GM21526 (cell line): ENCODE measurements at regions not wholly inside any gene's neighbourhood (a gene's known extent, or its start where the extent isn't known, plus 50 kb on each side); places are given as distances from the start of the nearest gene placed in this dataset.

Experiments
- ATAC-seq: cut with Tn5 transposase; IDR thresholded peaks from one replicate; pipeline ENCODE4 v1.9.1; 2021; ENCODE audit warnings: moderate library complexity; ENCODE audit not compliant: unreplicated experiment, low FRiP score

DNA sequence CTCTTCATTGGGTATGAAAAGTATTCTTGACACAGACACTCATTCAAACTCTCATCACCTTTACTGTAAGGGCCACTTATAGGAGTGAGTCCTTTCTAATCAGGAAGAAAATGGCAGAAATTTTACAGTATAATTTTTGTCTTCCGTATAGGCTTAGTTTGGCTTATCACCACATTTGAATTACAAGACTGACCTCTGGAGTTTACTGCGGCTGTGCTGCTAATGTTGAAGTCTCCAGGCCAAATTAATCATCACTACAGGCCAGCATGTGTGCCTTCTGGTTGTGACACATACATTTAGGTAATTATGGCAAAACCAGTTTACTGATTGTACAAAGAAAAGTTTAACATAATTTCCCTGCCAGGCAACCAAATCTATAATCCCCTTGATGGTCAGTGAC is 753.6 kb upstream of the GCFC2 start:
- no peak for ATAC-seq

DNA sequence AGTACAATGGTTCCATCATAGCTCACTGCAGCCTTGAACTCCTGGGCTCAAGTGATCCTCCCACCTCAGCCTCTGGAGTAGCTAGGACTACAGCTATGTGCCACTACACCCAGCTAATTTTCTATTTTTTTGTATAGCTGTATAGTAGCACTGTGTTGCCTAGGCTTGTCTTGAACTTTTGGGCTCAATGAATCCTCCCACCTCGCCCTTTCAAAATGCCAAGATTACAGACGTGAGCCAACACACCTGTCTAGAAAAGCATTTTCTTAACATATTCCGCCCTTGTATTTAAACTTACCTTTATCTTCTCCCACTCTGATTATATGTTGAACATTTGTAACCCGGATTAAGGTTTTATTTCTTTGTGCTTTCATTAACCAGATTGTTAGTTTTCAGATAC is 750.7 kb upstream of the GCFC2 start:
- ATAC-seq: no peak

DNA sequence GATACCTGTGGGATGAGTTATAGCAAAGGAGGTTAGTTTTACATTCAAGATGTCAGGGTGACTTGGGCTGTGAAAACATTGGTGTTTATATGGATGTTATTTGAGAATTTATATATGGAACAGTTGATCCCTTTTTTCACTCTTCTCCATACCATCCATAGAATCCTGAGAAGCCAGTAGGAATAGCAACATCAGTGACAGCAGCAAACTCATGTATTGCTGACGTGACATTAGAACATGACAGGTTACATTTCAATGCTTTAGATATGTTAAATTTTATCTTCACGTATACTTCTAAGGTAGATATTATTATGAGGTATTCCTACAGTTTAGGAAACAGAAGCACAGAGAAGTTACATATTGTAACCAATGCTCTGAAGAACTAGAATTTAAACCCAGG is 745.2 kb upstream of the GCFC2 start:
- no peak for ATAC-seq

DNA sequence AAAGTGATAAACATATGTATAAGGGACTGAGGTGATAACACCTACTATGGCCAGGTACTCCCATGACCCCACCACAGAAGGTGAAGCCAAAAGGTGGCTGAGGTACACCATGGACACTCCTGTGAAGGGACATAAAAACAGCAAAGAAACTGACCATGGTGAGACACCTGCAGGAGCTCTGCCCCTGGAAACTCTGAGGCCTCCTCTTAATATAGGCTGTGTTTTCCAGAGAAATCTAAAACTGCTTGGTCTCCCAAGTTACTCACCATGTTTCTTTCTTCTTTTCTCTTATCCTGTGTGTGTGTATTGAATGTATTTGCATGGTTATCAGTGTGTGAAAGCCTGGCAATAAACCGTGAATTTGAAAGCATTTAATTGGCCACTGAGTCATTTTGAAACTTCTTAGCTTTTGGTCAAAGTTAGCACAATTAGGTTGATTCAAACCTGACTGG is 739.3 kb upstream of the GCFC2 start:
- ATAC-seq: no peak

DNA sequence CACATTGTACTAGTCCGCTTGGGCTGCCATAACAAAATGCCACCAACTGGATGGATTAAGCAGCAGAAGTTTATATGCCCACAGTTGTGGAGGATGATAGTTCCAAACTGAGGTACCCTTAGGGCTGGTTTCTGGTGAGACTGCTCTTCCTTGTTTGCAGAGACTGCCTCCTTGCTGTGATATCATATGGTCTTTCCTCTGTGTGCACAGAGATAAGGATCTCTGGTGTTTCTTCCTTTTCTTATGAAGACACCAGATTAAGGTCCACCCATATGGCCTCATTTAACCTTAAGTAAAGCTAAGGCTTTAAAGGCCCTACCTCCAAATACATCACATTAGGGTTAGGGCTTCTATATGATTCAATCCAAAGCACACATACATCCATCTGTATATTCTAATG is 738.2 kb upstream of the GCFC2 start:
- ATAC-seq: no peak

DNA sequence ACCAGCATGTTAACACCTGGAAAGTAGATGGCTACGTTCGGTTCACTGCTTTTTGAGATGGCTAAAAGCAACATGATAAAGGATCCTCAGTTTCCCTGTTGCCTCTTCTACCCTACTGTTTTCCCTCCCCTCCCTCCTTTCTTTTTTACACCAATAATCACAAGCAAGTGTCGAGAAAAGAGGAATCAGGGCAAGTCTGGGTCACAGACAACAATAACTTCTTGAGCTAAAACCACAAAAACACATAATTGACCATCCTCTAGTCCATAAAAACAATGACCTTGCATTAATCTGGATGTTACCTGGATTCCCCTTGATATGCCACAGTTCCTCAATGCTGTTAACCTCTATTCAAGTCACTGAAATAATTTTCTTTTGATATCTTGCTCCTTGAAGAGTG is 736.6 kb upstream of the GCFC2 start:
- ATAC-seq: no peak

DNA sequence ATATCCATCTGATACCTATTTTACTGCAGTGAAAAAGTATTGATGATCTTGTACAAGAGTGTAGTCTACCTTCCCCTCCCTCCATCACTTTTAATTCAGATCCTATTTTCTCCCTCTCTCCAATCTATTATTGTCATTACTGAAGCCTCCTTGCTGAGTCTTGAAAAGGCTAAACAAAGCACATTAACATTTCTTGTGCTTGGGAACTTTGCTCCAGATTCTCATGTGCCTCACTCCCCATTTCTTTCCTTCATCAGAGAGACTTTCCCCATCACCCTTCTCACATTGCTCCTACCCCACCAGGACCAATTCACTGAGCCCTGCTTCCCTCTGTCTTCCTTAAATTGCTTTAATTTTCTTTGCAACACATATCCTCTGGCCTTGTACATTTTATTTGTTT is 736.2 kb upstream of the GCFC2 start:
- ATAC-seq: no peak

DNA sequence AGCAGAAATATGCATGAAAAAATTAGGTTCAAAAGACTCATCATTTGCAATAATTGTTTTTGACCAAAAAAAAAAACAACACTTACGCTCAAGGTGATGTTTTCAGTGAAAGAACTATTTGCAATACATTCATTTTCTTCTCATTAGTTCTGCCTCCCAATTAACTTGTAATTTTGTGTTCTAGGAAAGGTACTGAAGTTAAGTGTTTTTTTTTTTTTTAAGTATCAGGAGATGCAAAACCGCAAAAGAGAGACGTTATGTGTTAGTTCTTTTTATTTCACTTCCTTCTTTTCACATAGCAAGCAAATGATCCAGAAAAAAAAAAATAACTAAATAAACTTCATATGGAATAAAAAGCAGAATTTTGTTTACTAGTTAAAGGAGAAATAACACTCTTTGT is 735.2 kb upstream of the GCFC2 start:
- no peak for ATAC-seq

DNA sequence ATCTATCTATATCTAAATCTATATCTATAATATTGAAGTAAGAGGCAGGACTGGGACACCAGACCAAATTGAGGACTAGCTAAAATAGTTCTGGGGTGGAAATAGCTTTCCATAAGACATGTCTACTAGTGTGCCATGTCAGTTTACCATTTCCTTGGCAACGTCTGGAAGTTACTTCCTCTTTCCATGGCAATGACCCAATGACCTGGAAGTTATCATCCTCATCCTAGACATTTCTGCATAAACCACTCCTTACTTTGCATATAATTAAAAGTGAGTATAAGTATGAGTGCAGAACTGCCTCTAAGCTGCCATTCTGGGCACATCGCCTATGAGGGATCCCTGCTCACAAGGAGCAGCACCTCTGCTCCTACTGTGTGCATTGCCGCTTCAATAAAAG is 734.0 kb upstream of the GCFC2 start:
- no peak for ATAC-seq

DNA sequence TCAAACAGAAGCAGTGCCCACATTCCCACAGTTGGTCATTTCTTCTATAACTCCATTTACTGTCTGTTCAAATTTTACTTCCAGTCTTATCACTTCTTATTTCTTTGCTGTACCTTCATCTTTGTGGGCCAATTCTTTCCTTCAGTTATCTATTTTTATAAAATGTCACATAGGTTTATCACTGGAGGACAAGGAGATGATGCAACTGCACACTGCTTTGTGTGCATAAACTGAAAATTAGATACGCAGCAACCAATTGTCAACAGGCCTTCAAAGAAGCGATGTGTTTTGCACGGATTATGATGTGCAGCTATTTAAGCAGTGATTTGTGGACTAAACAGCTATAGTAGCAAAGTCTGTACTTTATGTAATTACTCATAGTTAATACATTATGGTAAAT is 726.8 kb upstream of the GCFC2 start:
- ATAC-seq: no peak

DNA sequence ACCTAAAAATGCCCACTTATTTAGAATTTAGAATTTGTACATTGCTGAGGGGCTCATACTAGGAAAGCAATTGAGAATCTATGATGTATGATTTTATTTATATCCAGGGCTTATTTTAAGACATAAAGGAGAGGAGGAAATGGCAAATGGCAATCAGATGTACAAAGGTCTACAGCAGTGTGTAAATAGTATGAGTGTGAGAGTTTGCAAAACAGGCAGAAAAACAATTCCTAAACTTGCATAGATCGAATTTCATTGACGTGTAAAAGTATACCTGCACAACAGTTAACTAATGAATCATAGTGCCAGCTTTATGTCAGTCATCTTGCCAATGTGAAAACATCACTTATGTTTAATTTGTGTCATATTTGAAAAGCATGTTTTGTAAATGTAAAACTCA is 718.7 kb upstream of the GCFC2 start:
- ATAC-seq: no peak

DNA sequence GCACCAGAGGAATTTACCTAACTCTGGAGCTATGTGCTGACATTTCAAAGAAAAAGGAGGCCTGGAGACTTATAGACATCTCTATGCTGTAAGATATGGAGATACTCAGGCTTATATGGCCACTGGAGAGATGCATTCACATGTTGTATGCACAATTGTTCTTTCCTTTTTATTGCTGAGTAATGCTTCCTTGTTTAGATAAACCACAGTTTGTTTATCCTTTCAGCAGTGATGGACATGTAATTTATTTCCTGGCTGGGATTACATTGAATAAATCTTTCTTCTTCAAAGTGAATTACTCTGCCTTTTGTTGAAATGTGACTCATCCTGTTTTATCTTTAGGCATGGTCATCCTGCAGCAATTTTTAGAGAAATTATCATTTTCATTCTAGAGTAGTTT is 716.7 kb upstream of the GCFC2 start:
- no peak for ATAC-seq

DNA sequence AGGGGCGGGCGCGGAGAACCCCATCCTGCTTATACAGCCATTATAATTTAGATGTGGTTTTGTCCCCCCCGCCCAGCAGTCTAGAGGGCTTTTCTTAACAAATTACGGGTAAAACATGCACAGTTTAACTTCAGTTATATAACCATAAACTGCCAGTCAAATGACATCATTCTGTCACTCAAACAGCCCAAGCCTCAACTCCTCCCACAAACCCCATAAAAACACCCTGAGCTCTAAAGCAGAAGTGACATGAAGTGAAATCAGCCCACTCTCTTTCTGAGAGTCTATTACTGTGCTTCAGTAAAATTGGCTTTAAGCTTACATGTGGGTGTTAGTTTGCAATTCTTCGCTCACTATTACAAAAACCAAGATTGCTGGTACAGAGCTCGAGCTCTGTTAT is 705.1 kb upstream of the GCFC2 start:
- no peak for ATAC-seq

DNA sequence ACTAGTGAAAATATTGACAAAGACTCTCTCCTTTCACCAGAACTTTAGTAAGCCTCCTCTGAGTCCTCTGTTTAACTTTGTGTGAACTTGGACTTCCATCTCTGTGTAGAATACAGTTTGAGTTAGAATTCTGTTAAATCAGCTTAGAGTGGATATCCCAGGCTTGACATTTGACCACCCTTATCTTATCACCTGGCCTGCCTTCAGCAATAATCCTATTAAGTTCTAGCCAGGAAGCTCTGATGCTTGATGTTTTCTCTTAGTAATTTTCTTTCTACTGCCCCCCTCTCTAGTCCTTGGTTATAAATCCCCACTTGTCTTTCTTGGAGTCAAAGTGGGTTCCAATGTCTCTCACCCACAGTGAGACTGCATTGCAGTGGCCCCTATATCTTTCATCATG is 702.7 kb upstream of the GCFC2 start:
- no peak for ATAC-seq

DNA sequence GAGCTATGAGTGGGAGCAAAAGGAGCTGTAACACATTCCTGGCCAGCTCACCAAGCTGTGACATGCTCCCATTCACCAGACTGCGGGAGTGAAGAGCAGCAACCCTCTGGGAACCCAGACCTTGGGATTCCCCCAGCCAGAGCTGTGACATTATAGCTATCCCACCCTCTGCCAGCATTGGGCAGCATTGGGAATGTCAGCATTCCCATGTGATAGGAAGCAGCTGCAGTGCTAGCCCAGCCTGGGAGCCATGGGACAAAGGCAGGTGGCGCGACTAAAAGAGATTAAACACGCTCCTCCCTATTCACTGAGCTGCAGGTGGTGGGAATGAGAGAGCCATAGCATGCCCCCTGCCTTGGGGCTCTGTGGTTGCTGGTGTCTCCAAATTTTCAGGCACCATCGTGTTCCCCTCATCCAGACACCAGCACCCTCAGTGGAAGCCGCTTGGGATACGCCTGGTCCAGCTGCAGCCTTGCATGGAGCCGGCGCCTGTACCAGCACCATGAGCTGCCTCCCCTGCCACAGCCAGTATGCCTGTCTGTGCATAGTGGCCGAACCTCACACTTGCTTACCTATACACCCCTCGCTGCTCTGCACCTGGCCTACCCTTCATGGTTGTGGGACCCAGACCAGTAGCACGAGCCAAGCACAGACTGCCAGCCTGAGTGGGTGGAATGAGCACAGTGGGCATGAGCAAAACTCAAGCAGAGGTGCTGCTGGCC is 695.6 kb upstream of the GCFC2 start:
- no peak for ATAC-seq

DNA sequence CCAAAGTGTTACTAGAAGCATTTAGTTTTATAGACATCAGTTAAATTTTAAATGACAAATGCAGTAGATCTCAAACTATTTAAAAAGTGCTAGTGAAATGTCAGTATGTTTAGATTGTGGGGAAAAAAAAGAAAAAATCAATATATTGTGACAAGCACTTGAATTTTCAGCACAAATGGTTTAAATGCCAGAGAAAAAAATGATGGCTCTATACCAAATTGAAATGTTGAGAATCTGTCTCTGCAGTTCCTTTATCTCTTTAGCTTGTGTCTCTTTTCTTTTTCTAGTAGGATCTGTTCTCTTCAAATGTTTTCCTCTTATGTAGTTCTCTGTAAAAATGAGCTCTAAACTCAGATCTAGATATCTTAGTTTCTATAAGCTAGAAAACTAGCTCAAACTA is 682.6 kb upstream of the GCFC2 start:
- ATAC-seq: no peak

DNA sequence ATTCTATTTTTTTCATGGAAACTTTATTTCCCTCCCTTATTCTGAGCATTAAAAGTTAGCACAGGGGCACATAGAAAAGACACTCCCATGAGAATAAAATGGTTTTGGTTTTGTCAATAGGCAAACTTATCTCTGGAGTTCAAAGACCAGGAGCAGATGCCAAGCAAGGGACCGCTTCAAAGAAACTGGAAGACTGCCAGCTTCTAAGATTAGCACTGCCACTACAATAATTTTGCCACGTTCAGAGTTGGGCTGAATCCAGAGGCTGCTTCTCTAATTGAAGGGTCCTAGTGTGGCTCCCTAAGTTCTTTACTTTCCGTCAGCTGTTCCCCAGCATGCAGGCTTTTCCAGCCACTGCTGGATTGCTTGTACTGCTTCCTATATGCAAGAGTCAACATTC is 681.0 kb upstream of the GCFC2 start:
- ATAC-seq: no peak

DNA sequence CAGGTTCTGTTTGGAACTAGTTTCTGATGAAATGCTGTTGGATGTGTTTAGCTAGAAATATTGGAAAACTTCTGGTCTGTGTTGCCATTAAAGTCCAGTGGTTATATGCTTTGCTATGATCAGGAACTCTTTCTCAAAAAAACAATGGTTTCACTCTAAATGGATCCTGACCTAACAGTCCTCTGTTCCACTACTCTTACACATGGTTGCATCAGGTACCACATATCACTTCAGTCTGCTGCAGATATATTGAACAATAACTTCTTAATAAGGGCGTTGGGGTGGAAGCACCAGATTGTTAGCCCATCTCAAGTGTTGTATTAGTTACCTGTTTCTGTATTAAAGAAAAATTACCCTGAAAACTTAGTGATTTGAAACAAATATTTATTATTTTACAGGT is 676.6 kb upstream of the GCFC2 start:
- no peak for ATAC-seq

DNA sequence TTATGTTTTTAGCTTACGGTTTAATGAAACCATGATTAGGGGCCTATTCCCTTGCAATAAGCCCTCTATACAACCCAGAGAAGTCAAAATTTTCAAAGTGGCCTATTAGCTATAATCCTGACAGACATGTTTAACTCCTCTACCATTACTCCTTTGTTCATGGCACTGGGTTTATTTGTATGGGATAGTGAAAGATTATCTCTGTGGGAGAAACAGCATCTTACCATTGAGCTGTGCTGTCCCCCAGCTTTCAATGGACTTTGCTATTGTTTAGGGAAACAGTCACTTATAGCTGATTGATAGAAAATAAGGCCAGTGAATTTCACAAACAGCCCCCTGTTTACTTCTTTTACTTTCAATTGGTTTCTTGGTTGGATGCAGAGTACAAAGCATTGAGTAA is 675.2 kb upstream of the GCFC2 start:
- ATAC-seq: no peak

DNA sequence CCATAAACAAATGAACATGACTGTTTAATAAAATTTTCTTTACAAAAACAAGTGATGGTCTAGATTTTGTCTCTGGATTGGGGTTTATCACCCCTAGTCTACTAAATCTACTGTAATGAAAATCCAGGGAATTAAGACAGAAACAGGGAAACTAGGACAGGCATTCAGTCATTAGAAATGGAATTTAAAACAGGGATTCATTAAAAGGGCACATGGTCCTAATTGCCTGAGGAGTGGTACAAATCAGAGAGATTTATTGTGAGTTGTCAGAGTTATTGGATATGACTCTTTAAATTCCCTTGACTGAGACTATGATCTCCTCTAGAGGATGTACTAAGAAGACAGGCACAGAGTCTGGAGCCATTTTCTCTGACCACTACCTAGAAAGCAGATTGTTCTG is 670.9 kb upstream of the GCFC2 start:
- ATAC-seq: no peak

DNA sequence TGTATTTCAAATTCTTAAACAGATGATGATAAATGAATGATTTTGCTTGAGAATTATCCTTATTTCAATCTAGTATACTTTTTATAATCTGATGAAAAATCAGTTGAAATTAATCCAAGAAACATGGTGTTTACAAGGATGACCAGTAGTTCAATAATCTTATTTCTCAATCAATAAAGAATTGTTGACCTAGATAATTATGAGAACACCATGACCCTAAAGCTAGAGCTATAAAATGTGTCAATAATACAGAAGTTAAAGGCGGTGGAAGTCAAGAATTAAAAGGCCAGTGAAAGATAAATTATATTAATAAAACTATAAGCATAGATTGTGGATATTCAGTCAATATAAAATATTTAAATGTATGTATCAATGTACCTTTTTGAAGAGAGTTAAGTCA is 667.4 kb upstream of the GCFC2 start:
- ATAC-seq: no peak

DNA sequence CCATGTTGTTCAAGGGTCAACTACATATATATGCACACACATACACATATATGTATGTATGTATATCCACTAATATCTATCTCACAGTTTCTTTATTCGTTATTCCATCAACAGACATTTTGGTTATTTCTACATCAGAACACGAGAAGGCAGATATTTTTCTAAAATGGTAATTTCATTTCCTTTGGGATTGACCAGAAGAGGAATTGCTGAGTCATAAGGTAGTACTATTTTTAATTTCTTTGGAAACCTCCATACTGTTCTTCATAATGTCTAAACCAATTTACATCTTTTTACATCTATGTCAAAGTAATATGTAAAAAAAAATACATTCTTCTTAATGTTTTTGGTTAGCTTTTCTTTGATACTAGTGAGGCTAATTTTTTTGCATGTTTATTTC is 630.7 kb upstream of the GCFC2 start:
- no peak for ATAC-seq

DNA sequence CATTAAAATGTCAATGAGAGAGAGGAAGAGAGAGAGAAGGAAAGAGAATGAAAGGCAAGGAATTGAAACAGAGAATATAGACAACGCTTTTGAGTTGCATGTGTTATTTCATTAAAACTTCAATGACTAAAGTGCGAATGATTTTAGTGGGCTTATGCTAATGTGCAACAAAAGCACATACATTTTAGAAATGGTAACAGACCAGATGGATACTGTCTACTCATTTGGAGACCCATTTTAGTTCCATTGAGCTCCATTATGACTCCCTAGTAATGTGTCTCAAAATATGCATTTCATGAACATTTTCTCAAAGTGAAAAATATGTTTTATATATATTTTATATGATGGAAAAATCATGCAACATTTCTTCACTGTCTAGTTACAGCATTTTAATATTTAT is 622.2 kb upstream of the GCFC2 start:
- no peak for ATAC-seq
